GM19455 (cell line): ENCODE measurements at regions not wholly inside any gene's neighbourhood (a gene's known extent, or its start where the extent isn't known, plus 50 kb on each side); places are given as distances from the start of the nearest gene placed in this dataset.
"Not testable (repeated sequence)": the region's sequence is repeated elsewhere in the genome, so short reads cannot be mapped to it uniquely, and the experiment has no call there.

Experiments
- ATAC-seq: cut with Tn5 transposase; IDR thresholded peaks from one replicate; pipeline ENCODE4 v1.9.1; 2021; ENCODE audit not compliant: unreplicated experiment

DNA sequence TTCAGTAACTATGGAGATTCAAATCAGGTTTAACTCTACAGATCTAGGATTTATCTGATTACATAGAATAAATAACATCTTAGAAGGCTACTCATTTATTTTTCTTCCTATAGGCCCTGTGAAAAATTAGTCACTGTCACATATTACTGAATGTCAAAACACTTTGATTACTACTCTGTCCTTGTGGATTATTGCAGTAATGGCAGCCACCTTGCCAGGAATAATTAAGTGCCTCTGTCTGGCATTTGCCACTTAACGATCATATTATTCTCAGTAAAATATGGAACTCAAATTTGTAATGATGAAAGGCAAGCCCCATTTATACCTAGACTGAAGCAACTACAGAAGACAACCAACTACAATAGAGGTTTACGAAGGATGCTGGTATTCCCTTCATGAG lies 596.3 kb upstream of the ARPP21 start:
- ATAC-seq = no peak

DNA sequence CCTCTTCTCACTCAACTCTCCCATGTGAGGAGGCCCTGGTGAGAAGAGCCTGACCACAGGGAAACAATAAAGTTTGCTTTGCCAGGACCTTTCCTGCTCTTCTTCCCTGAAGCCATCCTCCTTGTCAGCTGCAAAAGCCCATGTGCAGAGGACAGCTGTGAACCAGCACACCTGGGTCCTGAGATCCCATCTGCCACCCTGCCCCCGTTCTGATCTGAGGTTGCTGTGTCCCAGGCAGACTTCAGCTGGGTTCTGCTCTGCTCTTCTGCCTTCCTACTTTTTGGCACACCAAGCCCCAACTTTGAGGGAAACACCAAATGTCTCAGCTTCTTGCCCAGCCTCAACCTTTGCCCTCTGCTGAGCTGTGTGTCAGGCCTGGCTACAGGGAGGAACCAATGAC lies 595.1 kb upstream of the ARPP21 start:
- no peak for ATAC-seq

DNA sequence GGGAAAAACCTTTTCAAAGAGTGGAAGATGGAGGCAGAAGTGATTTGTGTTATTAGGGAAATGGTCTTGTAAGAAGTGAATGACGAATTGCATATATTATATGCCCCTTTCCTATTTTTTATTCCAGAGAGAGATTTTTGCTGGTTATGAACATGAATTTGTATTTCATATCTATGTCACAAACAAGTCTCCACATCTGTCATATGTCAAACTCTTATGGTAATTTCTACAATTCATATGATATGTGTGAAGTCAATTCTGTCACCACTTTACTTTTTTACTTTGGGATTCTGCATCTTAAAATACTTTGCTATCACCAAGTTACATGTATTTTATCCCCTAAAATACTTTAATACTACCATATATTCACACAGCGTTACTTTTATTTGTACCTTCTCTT lies 594.2 kb upstream of the ARPP21 start:
- ATAC-seq = no peak

DNA sequence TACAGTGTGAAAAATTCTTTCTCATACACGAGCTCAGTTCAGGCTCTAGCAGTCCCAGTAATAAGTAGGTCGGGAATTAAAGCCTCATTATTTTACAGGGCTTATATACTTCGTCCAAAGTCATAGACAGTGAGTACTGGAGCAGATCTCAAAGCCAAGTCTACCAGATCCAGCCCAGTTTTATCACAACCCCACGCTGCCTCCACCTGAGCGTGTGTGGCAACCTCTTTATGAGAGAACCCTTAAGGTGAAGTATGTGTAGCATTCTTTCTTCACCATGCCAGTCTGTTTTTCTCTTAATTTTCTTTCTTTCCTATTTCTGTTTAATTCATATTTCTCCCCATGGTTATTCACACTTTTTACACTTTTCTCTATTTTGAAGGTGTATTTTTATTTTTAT lies 574.6 kb upstream of the ARPP21 start:
- no peak for ATAC-seq

DNA sequence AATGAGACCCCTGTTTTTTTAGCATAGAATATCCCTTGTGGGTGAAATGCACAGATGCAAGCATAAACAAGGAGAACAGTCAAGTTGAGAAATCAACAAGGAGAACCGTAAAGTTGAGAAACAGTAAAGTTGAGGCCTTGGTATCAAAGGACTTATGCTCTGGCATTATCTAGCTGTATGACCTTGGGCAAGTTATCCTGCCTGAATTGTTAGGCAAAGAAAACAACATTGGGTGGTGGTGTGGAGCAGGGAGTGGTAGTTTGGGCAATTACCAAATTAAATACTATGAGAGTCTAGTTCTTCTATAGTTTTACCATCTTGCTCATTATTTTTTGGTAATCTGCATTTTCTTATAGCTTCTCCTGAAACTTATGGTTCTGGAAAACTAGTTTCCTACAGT lies 573.4 kb upstream of the ARPP21 start:
- no peak for ATAC-seq

DNA sequence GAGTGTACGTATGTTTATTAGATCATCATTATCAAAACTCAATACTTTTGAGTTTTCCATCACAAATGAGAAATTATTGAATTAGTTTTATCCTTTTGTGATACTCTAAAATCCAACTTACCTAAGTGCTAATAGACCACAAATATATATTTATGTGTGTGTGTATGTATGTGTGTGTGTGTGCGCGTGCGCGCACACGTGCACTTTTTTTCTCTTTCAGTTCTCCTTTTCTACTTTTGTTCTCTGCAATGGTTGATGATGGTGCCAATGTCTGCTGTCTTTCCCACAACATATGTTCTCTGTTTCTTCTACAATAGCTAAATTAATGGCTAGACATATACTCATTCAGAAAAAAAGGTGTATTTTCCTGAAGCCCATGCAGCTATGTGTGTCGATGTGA lies 571.6 kb upstream of the ARPP21 start:
- no peak for ATAC-seq

DNA sequence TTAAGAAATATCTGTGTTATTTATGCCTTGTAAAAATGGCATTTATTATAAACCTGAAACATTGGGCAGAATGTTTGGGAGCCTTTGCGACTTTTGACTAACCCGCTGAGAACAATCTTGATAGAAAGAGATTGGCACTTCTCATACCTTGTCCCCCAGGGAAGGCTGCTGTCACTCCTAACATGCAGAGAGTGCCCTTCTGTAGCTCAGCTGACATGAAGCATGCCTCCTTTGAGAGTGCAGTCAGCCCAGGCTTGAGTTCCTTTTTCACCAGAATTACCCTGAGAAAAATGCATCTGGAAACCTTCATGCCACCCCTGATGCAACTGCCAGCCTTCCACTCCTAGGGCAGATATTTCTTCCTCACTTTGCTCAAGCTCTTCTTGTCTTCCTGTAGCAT lies 569.2 kb upstream of the ARPP21 start:
- ATAC-seq = no peak

DNA sequence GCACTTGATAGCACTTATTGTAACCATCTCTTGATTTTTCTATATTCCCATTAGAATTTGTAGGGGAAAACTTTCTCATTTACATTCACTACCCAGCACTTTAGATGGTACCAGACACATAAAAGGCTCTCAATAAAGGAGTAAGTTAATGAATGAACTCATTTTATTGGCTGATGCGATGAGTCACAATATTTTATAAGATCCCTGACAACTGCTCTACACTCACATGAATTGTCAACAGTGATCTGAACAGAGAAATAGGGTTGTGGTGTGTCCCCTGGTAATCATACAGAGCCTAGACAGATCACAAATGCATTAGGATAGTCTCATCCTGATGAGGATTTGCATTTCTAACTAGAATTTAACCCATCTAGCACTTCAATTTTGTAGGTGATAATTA lies 567.6 kb upstream of the ARPP21 start:
- no peak for ATAC-seq

DNA sequence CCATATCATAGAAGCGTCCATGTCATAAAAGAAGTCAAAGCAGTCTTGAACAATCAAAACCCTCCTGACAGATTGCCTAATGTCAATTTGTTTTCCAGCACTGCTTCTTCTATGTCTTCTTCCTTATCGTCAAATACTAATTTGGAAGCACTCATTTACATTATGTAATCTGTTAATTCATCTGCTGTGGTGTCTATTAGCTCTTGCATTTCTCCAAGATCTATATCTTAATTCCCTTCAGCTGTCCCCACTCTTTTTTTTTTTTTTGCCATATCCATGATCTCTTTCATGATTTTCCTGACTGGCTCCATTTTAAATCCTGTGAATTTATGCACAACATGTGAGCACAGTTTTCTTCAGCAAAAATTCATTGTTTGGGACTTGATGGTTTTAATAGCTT lies 560.5 kb upstream of the ARPP21 start:
- ATAC-seq = no peak

DNA sequence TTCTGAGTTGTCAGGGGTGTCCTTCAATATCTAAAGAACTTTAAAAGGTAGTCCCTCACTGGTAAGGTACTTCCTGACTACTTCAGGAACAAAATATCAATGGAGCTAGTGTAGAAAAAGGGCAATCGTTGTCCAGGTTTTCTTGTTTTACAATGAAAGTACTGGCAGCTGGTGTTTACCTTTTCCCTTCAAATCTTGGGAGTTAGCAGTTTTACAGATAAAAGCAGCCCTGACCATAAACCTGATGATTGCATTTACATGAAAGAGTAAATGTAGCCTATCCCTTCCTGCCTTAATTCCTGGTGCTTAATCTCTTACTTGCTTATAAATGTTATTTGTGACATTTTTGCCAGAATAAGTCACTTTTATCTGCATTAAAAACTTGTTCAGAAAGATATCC lies 559.9 kb upstream of the ARPP21 start:
- ATAC-seq = no peak

DNA sequence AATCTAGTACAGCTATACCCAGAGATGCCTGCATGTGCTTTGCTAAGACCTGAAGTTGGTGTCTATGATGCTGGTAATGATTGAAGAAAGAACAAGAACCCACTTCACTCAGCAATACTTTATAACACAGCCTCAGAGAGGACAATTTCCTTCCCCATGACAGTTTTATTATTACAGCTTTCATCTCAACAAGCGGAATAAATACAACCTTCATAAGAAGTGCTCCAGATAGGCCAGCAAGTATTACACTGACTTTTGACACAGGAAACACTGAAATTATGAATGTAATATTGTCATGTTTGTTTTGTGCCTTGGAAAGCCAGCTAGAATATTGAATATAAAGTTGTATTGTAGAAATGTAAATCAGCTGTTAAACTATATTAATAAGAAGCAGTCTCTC lies 557.4 kb upstream of the ARPP21 start:
- ATAC-seq = no peak

DNA sequence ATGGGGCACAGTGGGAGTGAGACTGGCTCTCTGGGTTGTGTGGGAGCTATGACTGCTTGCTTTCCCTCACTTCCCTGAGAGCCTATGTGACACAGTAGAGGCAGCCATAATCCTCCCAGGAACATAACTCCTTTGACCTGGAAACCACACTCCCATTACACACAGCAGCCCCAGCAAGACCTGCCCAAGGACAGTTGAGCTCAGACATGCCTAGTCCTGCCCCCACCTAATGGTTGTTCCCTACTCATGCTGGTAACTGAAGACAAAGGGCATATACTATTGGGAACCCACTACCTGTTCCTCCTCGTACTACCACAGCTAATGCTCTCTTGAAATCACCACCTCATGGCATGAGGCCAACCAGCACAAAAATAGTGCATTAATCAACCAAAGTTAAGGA lies 550.4 kb upstream of the ARPP21 start:
- no peak for ATAC-seq

DNA sequence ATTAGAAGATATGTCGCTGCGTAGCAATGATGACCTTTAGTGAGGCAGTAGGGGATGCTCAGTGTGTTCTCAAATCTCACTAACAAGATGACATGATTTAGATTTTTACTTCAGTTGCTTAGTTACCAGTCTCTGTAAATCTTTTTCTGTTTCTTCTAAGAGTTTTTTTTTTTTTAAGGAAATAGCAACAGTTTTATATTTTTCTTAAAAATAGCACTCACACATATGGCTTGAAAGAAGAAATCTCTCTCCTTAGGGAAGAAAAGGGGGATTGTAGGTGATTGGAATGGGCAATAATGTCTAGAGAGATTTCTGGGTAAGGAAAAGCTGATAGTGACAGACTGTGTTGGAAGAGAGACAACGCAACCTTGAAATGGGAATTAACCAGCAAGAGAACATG lies 524.6 kb upstream of the ARPP21 start:
- no peak for ATAC-seq

DNA sequence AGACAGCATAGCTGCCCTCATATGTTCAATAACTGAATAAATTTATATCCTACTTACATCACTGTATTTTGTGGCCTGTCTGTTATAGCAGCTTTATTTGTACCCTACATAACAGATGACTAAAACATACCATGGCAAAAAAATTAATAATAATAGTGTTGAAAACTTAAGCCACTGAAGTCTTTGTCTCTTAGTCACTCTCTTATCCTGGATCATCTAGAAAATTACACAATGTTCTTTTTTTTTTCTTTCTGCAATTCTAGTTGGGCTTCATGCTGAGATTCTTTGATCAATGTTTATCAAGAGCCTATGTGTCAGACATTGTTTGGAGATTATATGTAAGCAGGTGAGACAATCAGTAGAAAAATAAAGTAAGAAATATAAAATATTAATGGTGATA lies 519.3 kb upstream of the ARPP21 start:
- ATAC-seq = no peak

DNA sequence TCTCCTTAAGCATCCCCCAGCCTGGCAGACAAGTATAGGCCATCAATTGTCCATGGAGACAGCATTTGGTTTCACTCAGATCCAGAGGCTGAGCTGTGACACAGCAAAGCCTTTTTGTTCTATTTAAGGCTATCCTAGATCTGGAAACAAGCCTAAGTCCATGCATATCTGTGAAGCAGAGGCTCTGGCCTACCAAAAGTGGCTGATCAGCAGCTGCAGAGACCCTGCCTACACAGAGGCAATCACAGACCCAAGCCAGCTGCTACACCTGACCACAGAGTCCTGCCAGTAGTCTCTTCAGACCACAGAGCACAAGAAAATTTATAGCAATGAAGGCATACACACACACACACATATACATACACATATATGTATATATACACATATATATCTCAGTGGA lies 501.7 kb upstream of the ARPP21 start:
- ATAC-seq = no peak

DNA sequence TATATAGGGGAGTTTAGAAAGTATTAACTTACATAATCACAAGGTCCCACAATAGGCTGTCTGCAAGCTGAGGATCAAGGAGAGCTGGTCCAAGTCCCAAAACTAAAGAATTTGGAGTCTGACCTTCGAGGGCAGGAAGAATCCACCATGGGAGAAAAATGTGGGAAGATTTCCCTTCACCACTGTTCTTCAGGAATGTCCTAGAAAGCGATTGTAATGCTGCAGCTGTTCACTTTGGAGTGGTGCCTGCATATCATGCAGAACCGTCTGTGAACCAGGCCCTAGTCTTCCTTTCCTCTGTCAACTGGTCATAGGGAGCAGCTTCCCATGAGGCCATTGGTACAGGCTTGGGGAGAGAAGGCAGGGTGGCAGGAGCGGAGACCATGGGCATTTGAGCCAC lies 497.9 kb upstream of the ARPP21 start:
- ATAC-seq = no peak

DNA sequence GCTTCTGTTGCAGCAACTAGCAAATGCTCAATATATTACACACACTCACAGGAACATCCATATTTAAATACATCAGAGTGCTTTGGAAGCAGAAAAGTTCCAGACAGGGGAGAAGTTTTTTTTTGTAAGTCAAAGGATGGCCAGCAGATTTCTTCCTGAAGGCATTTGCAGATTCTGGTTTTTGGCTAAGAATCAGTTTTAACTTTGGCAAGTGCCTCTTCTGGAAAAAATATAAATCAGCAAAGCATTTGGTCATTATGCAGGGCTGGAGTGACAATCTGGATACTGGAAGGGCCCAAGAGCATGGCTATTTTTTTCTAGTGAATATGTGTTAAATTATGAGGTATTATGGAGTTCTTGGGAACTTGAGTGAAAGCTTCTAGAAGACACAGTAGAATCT lies 495.3 kb upstream of the ARPP21 start:
- no peak for ATAC-seq

DNA sequence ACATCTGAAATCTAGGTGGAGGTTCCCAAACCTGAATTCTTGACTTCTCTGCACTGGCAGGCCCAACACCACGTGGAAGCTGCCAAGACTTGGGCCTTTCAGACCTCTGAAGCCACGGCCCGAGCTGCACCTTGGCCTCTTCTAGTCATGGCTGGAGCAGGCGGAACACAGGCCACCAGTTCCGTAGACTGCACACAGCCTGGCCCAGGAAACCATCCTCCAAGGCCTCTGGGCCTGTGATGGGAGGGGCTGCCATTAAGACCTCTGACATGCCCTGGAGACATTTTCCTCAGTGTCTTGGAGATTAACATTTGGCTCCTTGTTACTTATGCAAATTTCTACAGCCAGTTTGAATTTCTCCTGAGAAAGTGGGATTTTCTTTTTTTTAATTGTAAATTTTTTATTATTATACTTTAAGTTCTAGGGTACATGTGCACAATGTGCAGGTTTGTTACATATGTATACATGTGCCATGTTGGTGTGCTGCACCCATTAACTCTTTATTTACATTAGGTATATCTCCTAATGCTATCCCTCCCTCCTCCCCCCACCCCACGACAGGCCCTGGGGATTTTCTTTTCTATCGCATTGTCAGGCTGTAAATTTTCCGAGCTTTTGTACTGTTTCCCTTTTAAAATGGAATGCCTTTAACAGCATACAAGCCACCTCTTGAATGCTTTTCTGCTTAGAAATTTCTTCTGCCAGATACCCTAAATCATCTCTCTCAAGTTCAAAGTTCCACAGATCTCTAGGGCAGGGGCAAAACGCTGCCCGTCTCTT lies 492.9 kb upstream of the ARPP21 start:
- ATAC-seq = not testable (repeated sequence)

DNA sequence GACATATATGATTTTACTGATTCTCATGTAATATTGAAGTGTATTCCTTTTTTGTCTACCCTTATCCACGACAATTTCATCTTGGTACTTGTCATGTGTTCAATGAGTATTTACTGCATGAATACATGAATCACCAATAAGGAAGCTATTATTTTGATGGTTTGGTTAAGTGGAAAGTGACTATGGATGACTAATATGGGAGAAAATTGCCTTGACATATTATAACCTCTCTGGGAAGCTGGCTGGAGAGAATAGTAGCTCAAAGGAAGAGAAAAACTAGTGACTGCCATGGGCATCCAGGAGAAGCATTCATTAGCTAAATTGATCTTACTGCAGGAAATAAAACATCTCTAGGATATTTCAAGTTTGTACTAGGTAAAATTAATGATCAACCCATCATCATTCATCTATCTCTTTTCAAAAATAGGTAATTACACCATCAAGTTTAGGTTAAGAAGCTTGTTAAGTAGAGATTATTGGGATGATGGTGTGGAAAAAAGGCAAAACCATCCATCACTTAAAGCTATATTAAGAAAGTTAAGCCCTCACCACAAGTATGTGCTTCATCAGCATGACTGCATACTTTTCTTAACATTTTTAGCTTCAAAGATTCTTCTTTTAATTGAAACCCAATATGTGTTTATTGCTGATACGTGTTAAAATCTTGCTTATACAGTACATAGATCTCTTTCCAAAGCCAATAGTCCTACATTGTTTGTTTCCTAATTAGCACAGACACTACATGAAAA lies 455.2 kb upstream of the ARPP21 start:
- ATAC-seq = no peak

DNA sequence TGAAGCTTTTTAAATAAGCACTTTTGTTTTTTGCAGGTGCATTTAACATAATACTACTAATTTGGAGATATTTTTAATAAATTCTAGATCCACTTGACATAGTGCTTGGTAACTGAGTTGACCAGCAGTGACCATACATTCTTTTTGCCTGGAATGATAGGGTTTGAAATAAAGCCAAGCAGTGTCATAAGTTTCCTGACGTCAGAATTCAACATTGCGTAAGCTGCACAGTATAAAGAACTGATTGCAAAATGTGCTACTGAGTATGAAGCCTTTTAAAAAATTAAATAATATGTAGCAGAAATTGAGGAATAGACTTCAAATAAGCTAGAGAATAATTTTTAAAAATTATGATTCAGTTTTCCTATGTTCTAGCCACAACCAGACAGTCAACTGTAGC lies 454.6 kb upstream of the ARPP21 start:
- ATAC-seq = no peak

DNA sequence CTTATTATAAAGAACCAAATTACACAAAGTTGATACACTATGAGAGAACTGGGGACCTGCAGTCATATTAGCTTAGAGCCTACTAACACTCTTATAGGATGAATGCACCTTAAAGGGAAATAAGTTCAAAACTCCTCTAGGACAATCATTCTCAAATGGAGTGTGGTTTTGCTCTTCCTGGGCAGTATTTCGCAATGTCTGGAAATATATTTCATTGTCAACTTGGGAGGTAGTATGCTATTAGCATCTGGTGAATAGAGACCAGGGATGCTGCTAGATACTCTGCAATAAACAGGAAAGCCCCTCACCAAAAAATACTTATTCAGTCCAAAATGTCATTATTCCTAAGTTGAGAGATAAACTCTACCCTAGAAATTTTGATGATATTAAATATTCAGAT lies 451.4 kb upstream of the ARPP21 start:
- ATAC-seq = no peak

DNA sequence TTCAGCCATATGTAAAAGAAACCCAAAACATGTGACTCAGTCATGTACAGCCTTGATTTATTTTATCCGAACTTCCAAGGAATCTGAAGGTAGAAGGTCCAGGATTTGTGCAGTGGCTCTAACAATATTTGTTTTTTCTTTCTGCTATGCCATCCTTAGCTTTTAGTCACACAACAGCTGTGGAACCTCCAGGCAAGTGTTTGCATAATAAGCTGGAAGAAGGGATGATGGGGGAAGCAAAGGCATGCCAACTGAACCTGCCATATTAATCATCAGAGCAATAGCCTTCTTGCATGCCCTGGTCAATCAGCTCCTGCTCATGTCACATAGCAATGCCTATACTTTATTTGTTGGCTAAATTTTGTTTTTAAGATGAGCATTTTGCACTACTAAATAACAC lies 444.7 kb upstream of the ARPP21 start:
- ATAC-seq = no peak

DNA sequence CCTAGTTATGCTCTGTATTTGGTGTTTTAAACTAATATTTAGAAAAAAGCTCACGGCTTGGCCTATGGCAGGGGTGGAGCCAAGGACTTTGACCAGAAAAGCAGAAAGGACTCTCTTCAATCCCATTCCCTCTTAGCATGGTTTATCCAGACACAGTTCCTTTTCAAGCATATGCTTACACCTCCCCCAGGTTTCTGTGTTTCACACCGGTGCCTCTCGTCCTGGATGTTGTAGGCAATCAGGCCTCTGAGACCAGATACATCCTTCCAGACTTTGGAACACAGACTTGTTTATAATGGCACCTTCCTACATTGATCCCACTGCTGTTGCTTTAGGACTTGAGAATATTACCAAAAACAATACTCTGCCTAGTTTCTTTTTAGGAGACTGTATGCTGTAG lies 440.5 kb upstream of the ARPP21 start:
- ATAC-seq = no peak
